GM19463 (cell line): ENCODE measurements at regions not wholly inside any gene's neighbourhood (a gene's known extent, or its start where the extent isn't known, plus 50 kb on each side); places are given as distances from the start of the nearest gene placed in this dataset.
"Not testable (repeated sequence)": the region's sequence is repeated elsewhere in the genome, so short reads cannot be mapped to it uniquely, and the experiment has no call there.

Experiments
- ATAC-seq: cut with Tn5 transposase; IDR thresholded peaks from one replicate; pipeline ENCODE4 v1.9.1; 2021; ENCODE audit warnings: mild to moderate bottlenecking, moderate library complexity; ENCODE audit not compliant: unreplicated experiment

DNA sequence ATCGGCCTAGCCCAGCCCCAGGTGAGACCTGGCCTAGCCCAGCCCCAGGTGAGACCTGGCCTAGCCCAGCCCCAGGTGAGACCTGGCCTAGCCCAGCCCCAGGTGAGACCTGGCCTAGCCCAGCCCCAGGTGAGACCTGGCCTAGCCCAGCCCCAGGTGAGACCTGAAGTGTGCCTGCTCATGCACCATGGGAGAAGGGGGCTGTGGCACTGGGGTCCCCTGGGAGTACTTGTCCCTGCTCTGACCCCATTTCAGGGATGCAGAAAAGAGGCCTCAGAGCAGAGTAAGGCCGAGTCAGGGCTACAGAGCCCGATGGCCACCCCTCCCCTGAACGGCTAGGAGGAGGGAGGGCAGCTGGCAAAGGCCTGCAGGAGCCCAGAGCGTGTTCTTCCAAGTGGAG is 129.6 kb downstream of the CRYBB2 start:
- not testable (repeated sequence) for ATAC-seq

- no peak for ATAC-seq
These were observed 131.1 kb downstream of the CRYBB2 start for GRCh38 chr22:25350551-25350971.

- ATAC-seq = no peak
These were observed 132.3 kb downstream of the CRYBB2 start for GRCh38 chr22:25351631-25352293.

- no peak for ATAC-seq
These were observed 132.8 kb downstream of the CRYBB2 start for GRCh38 chr22:25352294-25352680.

- no peak for ATAC-seq
These were observed 134.3 kb downstream of the CRYBB2 start for GRCh38 chr22:25353516-25354445.

GRCh38 chr22:25354456-25354855 is 135.0 kb downstream of the CRYBB2 start:
- no peak for ATAC-seq

DNA sequence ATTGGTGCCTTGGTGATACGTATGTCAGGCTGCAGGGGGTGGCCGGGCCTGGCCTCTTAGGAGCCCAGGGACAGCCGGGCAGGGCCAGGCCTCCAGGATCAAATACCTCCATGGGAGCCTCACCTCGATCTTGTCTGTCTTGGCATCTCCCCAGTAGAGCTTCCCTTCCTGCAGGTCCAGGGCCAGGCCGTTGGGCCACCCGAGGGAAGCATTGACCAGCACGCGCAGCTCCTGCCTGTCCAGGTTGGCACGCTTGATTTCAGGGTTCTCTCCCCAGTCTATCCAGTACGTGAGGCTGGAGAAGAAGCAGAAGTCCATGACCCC is 137.7 kb downstream of the CRYBB2 start:
- no peak for ATAC-seq

DNA sequence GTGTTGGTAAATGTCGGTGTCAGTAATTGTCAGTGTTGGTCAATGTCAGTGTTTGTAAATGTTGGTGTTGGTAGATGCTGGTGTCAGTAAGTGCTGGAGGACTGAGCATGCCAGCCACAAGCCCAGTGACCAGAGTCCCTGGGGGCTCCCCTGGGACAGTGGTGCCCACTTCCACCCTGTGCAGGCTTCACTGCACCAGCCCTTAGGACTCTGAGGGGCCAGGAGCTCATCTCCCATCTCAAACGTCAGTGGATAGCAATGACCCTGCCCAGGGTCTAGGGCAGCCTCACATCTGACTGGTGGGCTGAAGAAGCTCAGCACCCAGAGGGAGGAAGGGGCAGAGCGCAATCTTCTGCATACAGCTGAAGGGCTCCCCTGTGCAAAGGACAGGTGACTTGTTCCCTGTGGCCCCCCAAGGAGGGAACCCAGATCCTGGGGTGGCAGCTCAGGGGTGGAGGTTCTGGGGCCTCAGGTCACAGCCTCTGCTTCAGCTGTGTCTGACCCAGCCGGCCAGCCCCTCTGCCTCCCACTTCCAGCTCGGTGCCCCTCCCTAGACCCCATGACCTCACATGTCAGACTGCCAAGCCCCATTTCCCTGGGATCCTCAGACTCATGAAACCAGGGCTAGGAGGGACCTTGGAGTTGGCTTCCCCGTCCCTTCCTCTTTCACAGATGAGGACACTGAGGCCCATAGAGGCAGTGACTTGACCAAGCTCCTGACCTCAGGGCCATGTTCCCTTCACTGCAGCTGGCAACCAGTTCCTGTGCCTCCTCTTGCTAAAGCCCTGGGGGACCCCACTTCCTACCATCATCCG is 138.4 kb downstream of the CRYBB2 start:
- no peak for ATAC-seq

GRCh38 chr22:25358421-25359170 is 139.2 kb downstream of the CRYBB2 start:
- ATAC-seq = no peak

DNA sequence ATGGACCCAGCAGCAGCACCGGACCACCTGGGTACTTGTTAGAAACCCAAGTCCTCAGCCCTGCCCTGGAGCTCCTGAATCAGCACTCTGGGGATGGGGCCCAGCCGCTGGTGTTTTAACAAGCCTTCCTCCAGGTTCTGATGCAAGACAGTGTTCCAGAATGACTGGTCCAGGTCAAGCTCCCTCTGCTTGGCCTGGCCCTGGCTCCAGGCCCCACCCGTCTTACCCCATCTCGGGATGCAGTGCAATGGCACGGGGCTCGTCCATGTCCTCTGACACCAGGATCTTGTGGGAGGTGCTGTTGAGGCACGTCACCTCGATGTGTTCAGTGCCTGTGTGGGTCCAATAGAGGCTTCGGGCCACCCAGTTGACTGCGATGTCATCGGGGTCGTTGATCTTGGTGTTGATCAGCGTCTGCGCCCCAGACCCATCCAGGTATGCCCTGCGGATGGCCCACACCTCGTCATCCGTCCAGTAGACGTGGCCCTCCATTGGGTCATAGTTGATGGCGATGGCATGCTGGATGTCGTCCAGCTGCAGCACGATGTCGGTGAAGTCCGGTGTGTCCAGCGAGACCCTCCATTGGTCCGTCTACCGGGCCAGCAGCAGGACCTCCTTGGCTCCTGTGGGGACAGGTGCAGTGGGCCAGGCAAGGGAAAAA is 140.3 kb downstream of the CRYBB2 start:
- ATAC-seq = no peak

DNA sequence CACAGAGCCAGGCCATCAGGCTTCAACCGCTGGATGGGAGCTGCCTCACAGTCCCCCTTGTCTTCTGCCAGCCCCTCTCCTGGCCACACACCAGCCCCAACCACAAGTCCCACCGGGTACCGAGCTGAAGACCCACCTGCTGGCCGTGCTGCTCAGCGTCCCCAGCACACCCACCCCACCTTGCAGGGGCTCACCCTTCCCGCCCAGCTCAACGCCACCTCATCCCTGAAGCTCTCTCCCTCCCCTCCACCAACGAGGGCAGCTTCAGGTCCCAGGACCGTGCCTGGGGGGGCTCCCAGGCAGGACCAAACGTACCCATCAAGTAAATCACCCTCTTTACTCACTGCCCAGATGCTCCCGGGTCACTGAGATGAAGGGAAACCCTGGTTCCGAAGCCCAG is 141.0 kb downstream of the CRYBB2 start:
- no peak for ATAC-seq

DNA sequence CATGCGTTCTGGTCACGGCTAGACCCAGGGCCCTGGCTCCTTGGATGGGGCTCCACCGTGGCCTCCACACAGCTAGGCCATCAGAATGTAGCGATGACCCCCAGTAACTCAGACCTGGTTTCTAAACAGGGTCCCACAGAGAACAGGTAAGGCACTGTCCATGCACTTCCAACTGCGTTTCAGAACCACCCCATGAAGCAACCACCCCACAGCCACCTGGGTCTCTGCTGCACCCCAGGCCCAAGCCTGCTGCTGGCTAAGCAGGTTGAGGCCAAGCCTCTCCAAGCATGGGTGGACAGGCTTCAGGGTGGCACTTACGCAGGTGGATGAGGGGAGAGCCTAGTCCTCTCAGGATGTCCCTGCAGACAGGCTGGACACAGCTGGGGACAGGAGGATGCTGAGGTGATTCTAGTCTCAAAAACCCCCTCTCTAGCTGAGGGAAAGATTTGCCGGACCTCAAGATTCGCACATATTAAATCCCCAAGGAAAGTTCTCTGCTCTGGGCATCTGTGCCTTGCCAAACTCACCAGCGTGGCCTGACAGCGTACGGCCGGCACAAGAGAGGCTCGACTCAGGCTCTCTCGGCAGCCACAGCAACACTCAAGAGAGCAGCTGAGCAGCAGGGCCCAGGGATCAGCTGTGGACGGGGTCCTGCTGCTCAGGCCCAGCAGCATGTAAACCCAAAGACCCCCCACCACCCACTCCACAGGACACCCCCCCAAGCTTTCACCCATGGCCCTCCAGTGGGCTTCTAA is 141.6 kb downstream of the CRYBB2 start:
- no peak for ATAC-seq

GRCh38 chr22:25361899-25362214 is 142.4 kb downstream of the CRYBB2 start:
- ATAC-seq = no peak

DNA sequence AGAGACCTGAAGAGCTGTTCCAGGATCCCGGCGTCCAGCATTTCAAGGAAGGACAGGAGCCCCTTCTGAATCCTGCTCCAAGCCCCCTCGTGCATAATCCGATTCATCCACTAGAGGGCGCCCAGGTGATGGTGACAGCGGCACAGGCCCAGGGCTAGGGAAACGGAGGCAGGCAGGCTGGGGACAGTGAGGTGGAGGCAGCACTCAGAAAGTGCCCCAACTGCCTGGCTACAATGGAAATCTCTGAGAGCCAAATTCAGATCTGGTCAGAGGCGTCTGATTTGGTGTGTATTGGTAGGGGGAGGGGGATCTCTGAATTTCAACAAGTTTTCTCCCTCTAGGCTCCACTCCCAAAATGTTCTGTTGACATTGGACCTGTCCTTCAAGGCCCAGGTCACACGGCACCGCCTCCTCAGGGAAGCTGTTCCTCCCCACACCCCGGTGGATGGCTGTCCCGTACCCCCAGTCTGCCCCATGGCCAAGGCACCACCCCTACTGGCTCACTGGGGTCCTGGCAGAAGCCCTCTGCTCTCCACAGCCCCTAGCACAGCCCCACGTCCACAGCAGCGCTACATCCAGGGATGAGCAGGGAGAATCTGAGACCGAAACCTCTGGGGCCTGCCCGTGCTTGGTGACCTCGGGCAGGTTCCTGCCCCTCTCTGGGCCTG is 142.9 kb downstream of the CRYBB2 start:
- ATAC-seq = no peak

- no peak for ATAC-seq
These were observed 143.4 kb downstream of the CRYBB2 start for GRCh38 chr22:25362883-25363240.

DNA sequence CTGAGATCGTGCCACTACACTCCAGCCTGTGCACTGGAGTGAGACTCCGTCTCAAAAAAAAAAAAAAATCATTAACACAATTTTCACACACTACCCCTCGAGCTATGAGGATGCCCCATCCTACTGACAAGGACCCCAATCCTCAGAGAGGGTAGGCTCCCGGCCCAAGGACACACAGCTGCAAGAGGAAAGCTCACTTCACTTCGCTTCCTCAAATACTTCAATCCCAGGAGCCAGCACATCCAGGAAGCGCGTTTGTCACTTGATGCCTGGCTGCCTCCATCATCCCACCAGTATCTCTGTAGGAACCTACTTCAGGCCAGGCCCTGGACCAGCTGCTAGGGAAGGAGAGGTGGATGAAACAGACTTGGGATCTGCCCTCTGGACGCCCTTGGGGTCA is 144.0 kb downstream of the CRYBB2 start:
- ATAC-seq = no peak

GRCh38 chr22:25364281-25364680 is 144.8 kb downstream of the CRYBB2 start:
- ATAC-seq = no peak

DNA sequence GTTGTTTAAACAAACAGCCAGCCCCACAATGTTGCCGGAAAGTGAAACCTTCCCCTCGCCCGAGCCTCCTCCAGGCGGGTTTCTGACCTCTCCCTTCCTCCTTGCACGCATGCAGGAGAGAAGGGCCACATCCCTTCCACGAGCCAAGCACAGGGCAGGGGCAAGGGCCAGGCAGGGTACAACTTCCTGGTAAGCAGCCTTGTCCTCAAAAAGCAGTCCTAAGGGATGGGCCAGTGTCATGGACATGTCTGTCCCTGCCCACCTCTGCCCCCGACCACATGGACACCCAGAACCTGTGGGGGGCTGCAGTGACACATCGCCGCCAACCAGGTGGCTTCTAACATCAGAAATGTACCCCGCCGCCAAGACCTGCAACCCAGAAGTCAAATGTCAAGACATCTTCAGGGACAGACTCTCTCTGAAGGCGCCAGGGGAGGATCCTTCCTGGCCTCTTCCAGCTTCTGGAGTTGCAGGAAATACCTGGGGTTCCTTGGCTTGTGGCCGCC is 145.3 kb downstream of the CRYBB2 start:
- ATAC-seq = no peak
